Neural progenitor cell (in vitro differentiated cells): ENCODE measurements at regions not wholly inside any gene's neighbourhood (a gene's known extent, or its start where the extent isn't known, plus 50 kb on each side); places are given as distances from the start of the nearest gene placed in this dataset.

Source experiments
- EZH2phosphoT487 ChIP-seq: fragments of 200-600 bp; sonication (generic); IDR thresholded peaks from 2 replicates; pipeline ENCODE4 v1.6.1; 2017; ENCODE audit warnings: antibody characterized with exemption
- TF ChIP-seq, protein P1 (sequence below): fragments of 200-600 bp; sonication (generic); IDR thresholded peaks from 2 replicates; pipeline ENCODE4 v1.5.1; 2017; ENCODE audit warnings: antibody characterized with exemption, mild to moderate bottlenecking

DNA sequence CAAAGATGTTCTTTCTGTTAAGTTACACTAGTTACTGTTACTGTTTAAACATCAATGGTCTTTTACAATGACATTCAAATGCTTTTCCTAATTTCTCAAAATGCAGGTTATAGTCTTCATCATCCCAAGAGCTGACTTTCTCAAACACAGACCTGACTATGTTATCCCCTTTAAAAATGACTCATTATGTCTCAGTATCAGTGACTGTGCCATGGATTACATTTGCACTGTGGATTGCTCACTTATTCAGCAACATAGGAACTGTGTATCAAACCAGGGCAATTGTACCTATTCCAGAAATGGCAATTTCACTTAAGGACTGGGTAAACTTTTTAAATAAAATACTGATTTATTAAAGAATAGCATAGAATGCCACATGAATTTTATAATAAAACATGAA is 630.2 kb upstream of the NOVA1 start:
- TF ChIP-seq, protein P1, sequence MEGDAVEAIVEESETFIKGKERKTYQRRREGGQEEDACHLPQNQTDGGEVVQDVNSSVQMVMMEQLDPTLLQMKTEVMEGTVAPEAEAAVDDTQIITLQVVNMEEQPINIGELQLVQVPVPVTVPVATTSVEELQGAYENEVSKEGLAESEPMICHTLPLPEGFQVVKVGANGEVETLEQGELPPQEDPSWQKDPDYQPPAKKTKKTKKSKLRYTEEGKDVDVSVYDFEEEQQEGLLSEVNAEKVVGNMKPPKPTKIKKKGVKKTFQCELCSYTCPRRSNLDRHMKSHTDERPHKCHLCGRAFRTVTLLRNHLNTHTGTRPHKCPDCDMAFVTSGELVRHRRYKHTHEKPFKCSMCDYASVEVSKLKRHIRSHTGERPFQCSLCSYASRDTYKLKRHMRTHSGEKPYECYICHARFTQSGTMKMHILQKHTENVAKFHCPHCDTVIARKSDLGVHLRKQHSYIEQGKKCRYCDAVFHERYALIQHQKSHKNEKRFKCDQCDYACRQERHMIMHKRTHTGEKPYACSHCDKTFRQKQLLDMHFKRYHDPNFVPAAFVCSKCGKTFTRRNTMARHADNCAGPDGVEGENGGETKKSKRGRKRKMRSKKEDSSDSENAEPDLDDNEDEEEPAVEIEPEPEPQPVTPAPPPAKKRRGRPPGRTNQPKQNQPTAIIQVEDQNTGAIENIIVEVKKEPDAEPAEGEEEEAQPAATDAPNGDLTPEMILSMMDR = no peak
- TF ChIP-seq EZH2phosphoT487 = no peak
